Cerebellar cortex (tissue), 1 donor: ENCODE measurements at regions not wholly inside any gene's neighbourhood (a gene's known extent, or its start where the extent isn't known, plus 50 kb on each side); places are given as distances from the start of the nearest gene placed in this dataset.

ENCODE experiments used
- DNase-seq: peaks from one replicate; pipeline ENCODE4 v3.0.0-alpha.2; 2015; ENCODE audit warnings: low spot score

- DNase-seq = no peak
Observed at GRCh38 chr17:77394540-77395295, 253.9 kb downstream of the SEC14L1 start.

- DNase-seq = no peak
Observed at GRCh38 chr17:77395501-77396048, 254.8 kb downstream of the SEC14L1 start.

- no peak for DNase-seq
Observed at GRCh38 chr17:77396610-77397009, 255.8 kb downstream of the SEC14L1 start.

GRCh38 chr17:77398274-77398673 lies 257.5 kb downstream of the SEC14L1 start:
- no peak for DNase-seq

GRCh38 chr17:77399319-77399957 lies 258.7 kb downstream of the SEC14L1 start:
- no peak for DNase-seq

DNA sequence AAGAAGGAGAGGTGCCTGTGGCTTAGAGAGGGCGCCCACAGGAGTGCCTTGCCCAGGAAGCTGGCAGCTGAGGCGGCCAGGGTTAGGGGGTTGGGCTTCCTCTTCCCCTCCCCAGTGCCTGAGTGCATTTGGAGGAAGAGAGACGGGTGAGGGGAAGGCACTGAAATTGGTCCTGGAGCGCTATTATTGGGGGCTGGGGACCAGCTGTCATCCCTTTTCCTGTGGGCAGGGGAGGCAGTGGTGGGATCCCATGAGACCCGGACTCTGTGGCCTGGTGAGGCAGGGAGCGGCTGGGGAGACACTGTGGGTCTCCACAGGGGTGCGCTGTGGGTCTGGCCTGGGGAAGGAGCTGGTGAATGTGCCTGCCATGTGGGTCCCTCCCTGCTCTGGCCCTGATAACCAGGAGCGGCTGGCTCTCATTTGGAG lies 259.7 kb downstream of the SEC14L1 start:
- DNase-seq = peak; percentile 66

GRCh38 chr17:77402159-77402731 lies 261.5 kb downstream of the SEC14L1 start:
- DNase-seq = no peak

- DNase-seq = peak; percentile 92
Observed at GRCh38 chr17:77403854-77404253, 263.1 kb downstream of the SEC14L1 start.

DNA sequence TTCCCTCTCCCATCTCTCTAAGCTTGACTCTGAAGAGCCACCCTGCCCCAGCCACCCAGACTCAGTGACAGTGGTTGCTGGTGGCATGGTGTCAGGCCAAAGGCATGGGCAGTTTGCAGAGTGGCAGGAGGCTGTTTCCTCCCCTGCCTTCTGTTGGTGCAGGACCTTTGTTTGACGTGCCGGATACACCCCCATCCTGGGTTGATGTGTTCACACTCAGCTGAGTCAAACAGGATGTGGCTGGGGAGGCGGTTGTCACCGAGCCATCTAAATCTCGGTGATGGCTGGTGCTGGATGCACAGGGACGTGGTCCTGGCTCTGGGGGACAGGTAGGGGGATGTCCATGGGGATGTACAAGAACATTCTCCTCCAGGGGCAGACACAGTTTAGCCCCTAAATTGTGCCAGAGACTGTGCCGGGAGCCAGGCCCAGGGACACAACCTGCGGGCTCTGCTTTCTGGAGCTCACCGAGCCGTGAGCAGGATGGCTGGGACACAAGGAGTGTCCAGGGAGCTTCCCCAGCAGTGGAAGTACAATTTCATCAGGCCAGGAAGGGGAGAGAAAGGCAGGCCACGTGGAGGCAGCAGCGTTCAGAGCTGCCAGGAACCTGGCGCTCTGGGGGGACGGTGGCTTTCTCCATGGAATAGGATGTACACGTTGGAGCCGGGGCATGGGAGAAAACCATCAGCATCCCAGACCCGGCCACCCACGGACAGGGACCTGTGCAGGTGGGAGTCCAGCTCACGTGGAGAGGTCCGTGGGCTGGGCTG lies 264.2 kb downstream of the SEC14L1 start:
- peak; percentile 77 for DNase-seq

GRCh38 chr17:77405867-77406732 lies 265.3 kb downstream of the SEC14L1 start:
- DNase-seq = no peak

- DNase-seq = no peak
Observed at GRCh38 chr17:77407321-77408277, 266.8 kb downstream of the SEC14L1 start.

- no peak for DNase-seq
Observed at GRCh38 chr17:77408284-77408683, 267.5 kb downstream of the SEC14L1 start.

- no peak for DNase-seq
Observed at GRCh38 chr17:77409282-77410161, 268.8 kb downstream of the SEC14L1 start.

- DNase-seq = no peak
Observed at GRCh38 chr17:77410470-77410869, 269.7 kb downstream of the SEC14L1 start.

- DNase-seq = no peak
Observed at GRCh38 chr17:77414811-77415400, 274.1 kb downstream of the SEC14L1 start.

DNA sequence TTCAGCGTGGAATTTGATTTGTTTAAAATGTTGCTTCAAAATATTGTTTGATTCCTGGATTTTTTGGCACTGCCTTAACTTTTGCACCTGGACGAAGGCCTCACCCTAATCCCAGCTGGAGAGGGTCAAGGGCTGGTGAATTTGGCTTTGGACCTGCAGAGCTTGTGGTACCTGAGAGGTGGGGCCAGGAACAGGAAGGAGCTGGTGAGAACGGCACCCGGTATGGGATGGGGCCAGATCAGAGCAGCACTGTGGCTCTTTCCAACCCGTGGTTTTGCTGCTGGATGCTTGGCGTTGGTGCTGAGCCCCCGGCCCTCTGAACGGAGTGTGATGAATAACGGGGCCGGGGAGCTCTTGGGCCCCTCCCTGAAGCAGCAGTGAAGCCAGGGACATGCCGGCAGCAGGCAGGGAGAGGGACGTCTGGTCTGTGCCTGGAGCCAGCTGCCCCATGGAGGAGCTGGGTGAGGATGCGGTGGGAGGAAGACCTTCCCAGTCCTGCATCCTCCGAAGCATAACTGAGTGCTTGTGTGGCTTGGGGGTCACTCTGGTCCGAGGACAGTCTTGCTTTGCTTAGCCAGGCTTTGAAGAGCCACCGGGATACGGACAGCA lies 275.4 kb downstream of the SEC14L1 start:
- no peak for DNase-seq

- no peak for DNase-seq
Observed at GRCh38 chr17:77417575-77417974, 276.8 kb downstream of the SEC14L1 start.

- no peak for DNase-seq
Observed at GRCh38 chr17:77418609-77419008, 277.8 kb downstream of the SEC14L1 start.
